ENCODE measurements at regions not wholly inside any gene's neighbourhood (a gene's known extent, or its start where the extent isn't known, plus 50 kb on each side); places are given as distances from the start of the nearest gene placed in this dataset.

- TF ChIP-seq RAD21 (conservative IDR thresholded peaks at IDR 0.05) (no peak), MXI1 (conservative IDR thresholded peaks at IDR 0.05; ENCODE audit: poor library complexity, severe bottlenecking) (no peak), POLR2AphosphoS5 (IDR thresholded peaks at IDR 0.05) (no peak), EZH2 (IDR thresholded peaks at IDR 0.05; ENCODE audit: borderline replicate concordance, insufficient read depth, low read length, poor library complexity, severe bottlenecking) (no peak), TAF1 (IDR thresholded peaks at IDR 0.05; ENCODE audit: low read depth) (no peak), EP300 (conservative IDR thresholded peaks at IDR 0.05; ENCODE audit: poor library complexity, severe bottlenecking) (no peak), SMC3 (conservative IDR thresholded peaks at IDR 0.05; ENCODE audit: poor library complexity) (no peak)
- TF ChIP-seq, protein P1, sequence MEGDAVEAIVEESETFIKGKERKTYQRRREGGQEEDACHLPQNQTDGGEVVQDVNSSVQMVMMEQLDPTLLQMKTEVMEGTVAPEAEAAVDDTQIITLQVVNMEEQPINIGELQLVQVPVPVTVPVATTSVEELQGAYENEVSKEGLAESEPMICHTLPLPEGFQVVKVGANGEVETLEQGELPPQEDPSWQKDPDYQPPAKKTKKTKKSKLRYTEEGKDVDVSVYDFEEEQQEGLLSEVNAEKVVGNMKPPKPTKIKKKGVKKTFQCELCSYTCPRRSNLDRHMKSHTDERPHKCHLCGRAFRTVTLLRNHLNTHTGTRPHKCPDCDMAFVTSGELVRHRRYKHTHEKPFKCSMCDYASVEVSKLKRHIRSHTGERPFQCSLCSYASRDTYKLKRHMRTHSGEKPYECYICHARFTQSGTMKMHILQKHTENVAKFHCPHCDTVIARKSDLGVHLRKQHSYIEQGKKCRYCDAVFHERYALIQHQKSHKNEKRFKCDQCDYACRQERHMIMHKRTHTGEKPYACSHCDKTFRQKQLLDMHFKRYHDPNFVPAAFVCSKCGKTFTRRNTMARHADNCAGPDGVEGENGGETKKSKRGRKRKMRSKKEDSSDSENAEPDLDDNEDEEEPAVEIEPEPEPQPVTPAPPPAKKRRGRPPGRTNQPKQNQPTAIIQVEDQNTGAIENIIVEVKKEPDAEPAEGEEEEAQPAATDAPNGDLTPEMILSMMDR (IDR thresholded peaks at IDR 0.05; ENCODE audit: poor library complexity, severe bottlenecking): no peak
- TF ChIP-seq, protein P2, sequence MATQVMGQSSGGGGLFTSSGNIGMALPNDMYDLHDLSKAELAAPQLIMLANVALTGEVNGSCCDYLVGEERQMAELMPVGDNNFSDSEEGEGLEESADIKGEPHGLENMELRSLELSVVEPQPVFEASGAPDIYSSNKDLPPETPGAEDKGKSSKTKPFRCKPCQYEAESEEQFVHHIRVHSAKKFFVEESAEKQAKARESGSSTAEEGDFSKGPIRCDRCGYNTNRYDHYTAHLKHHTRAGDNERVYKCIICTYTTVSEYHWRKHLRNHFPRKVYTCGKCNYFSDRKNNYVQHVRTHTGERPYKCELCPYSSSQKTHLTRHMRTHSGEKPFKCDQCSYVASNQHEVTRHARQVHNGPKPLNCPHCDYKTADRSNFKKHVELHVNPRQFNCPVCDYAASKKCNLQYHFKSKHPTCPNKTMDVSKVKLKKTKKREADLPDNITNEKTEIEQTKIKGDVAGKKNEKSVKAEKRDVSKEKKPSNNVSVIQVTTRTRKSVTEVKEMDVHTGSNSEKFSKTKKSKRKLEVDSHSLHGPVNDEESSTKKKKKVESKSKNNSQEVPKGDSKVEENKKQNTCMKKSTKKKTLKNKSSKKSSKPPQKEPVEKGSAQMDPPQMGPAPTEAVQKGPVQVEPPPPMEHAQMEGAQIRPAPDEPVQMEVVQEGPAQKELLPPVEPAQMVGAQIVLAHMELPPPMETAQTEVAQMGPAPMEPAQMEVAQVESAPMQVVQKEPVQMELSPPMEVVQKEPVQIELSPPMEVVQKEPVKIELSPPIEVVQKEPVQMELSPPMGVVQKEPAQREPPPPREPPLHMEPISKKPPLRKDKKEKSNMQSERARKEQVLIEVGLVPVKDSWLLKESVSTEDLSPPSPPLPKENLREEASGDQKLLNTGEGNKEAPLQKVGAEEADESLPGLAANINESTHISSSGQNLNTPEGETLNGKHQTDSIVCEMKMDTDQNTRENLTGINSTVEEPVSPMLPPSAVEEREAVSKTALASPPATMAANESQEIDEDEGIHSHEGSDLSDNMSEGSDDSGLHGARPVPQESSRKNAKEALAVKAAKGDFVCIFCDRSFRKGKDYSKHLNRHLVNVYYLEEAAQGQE (IDR thresholded peaks at IDR 0.05; ENCODE audit: borderline replicate concordance): no peak
- no peaks in the 10 kb centered on the region for H3K9me2 ChIP-seq (ENCODE audit: insufficient read depth, low read length)
- no peaks in the 10 kb centered on the region for H3K36me3 ChIP-seq (ENCODE audit: insufficient read depth, low read length)
- no peaks in the 10 kb centered on the region for H4K20me1 ChIP-seq (ENCODE audit: insufficient read depth)
- H3K4me3 ChIP-seq (ENCODE audit: low read length): no peak overlapping the region
- no peak overlapping the region for H3K9ac ChIP-seq (ENCODE audit: low read length)
- H3F3A ChIP-seq (ENCODE audit: insufficient read depth, low read length, poor library complexity, severe bottlenecking): no peaks in the 10 kb centered on the region
- no peaks in the 10 kb centered on the region for H3K9me3 ChIP-seq (ENCODE audit: low read length)
- H2AFZ ChIP-seq (ENCODE audit: low read depth, low read length): no peak overlapping the region
- H3K4me2 ChIP-seq (ENCODE audit: low read length): no peak overlapping the region
- no peaks in the 10 kb centered on the region for H3K27me3 ChIP-seq (ENCODE audit: insufficient read depth, low read depth, low read length)
- no peak overlapping the region for H3K27ac ChIP-seq (ENCODE audit: low read length)
- no peaks in the 10 kb centered on the region for H3K79me2 ChIP-seq (replicated peaks; ENCODE audit: insufficient read depth, low read length)
Observed at GRCh38 chr5:2132497-2132847, 249.7 kb upstream of the IRX4 start.

DNA sequence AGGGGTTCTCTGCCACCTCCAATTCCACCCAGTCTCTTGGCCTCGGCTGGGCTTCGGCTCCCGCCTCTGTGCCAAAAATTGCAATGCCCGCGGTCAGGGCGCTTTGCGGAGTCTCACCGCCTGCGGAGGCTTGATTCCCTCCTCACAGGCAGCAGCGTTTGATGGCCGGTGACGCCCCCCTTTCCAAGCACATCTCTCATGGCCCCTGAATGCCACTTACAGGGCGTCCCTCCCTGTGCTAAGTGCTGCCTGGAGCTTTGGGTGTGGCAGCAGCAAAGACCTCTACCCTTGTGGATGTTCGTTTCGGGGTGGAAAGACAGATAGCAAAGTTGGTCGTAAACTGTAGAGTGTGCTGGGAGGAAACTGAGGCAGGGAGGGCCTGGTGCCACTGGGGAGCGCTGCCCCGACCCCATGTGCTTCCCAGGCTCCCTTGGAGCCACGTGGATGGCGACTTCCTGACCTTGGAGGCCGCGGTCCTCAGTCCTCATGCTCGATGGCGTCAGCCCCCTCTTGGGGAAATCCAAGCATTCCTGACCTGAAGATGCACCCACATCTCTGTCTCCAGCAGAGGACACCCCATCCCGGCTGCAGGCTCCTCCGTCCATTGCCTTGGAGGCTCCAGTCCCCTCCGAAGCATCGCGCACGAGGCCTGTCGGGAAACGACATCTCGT, 249.2 kb upstream of the IRX4 start:
- TF ChIP-seq SMC3 (conservative IDR thresholded peaks at IDR 0.05; ENCODE audit: poor library complexity) (no peak), TAF1 (IDR thresholded peaks at IDR 0.05; ENCODE audit: low read depth) (no peak), EP300 (conservative IDR thresholded peaks at IDR 0.05; ENCODE audit: poor library complexity, severe bottlenecking) (no peak), POLR2AphosphoS5 (IDR thresholded peaks at IDR 0.05) (no peak), RAD21 (conservative IDR thresholded peaks at IDR 0.05) (no peak), EZH2 (IDR thresholded peaks at IDR 0.05; ENCODE audit: borderline replicate concordance, insufficient read depth, low read length, poor library complexity, severe bottlenecking) (no peak), MXI1 (conservative IDR thresholded peaks at IDR 0.05; ENCODE audit: poor library complexity, severe bottlenecking) (no peak)
- TF ChIP-seq, protein P2 (IDR thresholded peaks at IDR 0.05; ENCODE audit: borderline replicate concordance): no peak
- TF ChIP-seq, protein P1 (IDR thresholded peaks at IDR 0.05; ENCODE audit: poor library complexity, severe bottlenecking): no peak
- H3K9me3 ChIP-seq (ENCODE audit: low read length): no peaks in the 10 kb centered on the region
- no peak overlapping the region for H3K4me3 ChIP-seq (ENCODE audit: low read length)
- no peaks in the 10 kb centered on the region for H4K20me1 ChIP-seq (ENCODE audit: insufficient read depth)
- H3K36me3 ChIP-seq (ENCODE audit: insufficient read depth, low read length): no peaks in the 10 kb centered on the region
- no peak overlapping the region for H3K27ac ChIP-seq (ENCODE audit: low read length)
- no peak overlapping the region for H3K9ac ChIP-seq (ENCODE audit: low read length)
- H3K79me2 ChIP-seq (replicated peaks; ENCODE audit: insufficient read depth, low read length): no peaks in the 10 kb centered on the region
- no peaks in the 10 kb centered on the region for H3K9me2 ChIP-seq (ENCODE audit: insufficient read depth, low read length)
- no peak overlapping the region for H3K4me2 ChIP-seq (ENCODE audit: low read length)
- H3K27me3 ChIP-seq (ENCODE audit: insufficient read depth, low read depth, low read length): no peaks in the 10 kb centered on the region
- H2AFZ ChIP-seq (ENCODE audit: low read depth, low read length): no peak overlapping the region
- no peaks in the 10 kb centered on the region for H3F3A ChIP-seq (ENCODE audit: insufficient read depth, low read length, poor library complexity, severe bottlenecking)

Data from neural cell (in vitro differentiated cells).